ENCODE measurements at regions not wholly inside any gene's neighbourhood (a gene's known extent, or its start where the extent isn't known, plus 50 kb on each side); places are given as distances from the start of the nearest gene placed in this dataset.

GRCh38 chr14:22513066-22513812, 75.8 kb downstream of the DAD1 start:
- no peak for DNase-seq (ENCODE audit: low read depth)

- DNase-seq (ENCODE audit: low read depth) = no peak
These were observed 76.8 kb downstream of the DAD1 start for GRCh38 chr14:22512106-22512814.

- DNase-seq (ENCODE audit: low read depth) = no peak
These were observed 78.4 kb downstream of the DAD1 start for GRCh38 chr14:22510527-22511110.

- DNase-seq (ENCODE audit: low read depth) = no peak
These were observed 79.2 kb downstream of the DAD1 start for GRCh38 chr14:22509751-22510300.

- DNase-seq (ENCODE audit: low read depth) = peak; percentile 59
These were observed 79.9 kb downstream of the DAD1 start for GRCh38 chr14:22509036-22509709.

GRCh38 chr14:22508662-22509035, 80.4 kb downstream of the DAD1 start:
- no peak for DNase-seq (ENCODE audit: low read depth)

- no peak for DNase-seq (ENCODE audit: low read depth)
These were observed 80.9 kb downstream of the DAD1 start for GRCh38 chr14:22508150-22508457.

GRCh38 chr14:22506778-22507351, 82.2 kb downstream of the DAD1 start:
- DNase-seq (ENCODE audit: low read depth) = no peak

GRCh38 chr14:22506378-22506710, 82.7 kb downstream of the DAD1 start:
- no peak for DNase-seq (ENCODE audit: low read depth)

GRCh38 chr14:22505697-22506377, 83.2 kb downstream of the DAD1 start:
- peak; percentile 55 for DNase-seq (ENCODE audit: low read depth)

GRCh38 chr14:22505309-22505696, 83.7 kb downstream of the DAD1 start:
- DNase-seq (ENCODE audit: low read depth) = no peak

GRCh38 chr14:22502551-22502950, 86.5 kb downstream of the DAD1 start:
- DNase-seq (ENCODE audit: low read depth) = no peak

GRCh38 chr14:22502007-22502406, 87.0 kb downstream of the DAD1 start:
- no peak for DNase-seq (ENCODE audit: low read depth)

- DNase-seq (ENCODE audit: low read depth) = no peak
These were observed 87.9 kb downstream of the DAD1 start for GRCh38 chr14:22500954-22501726.

- DNase-seq (ENCODE audit: low read depth) = no peak
These were observed 88.5 kb downstream of the DAD1 start for GRCh38 chr14:22500525-22500924.

GRCh38 chr14:22497671-22498093, 91.3 kb downstream of the DAD1 start:
- no peak for DNase-seq (ENCODE audit: low read depth)

- DNase-seq (ENCODE audit: low read depth) = no peak
These were observed 91.9 kb downstream of the DAD1 start for GRCh38 chr14:22497144-22497423.

- DNase-seq (ENCODE audit: low read depth) = no peak
These were observed 94.4 kb downstream of the DAD1 start for GRCh38 chr14:22494486-22495135.

- DNase-seq (ENCODE audit: low read depth) = no peak
These were observed 95.3 kb downstream of the DAD1 start for GRCh38 chr14:22493753-22494152.
